AG04450 (cell line): ENCODE measurements at regions not wholly inside any gene's neighbourhood (a gene's known extent, or its start where the extent isn't known, plus 50 kb on each side); places are given as distances from the start of the nearest gene placed in this dataset.
"Not testable (repeated sequence)": the region's sequence is repeated elsewhere in the genome, so short reads cannot be mapped to it uniquely, and the experiment has no call there.

Source experiments
- CTCF ChIA-PET: fragments of 300-600, 350-600 bp; formaldehyde crosslinking; extraction: SDS; loops from one replicate; lab custom pipeline; 2022; ENCODE audit warnings: antibody characterized with exemption, inconsistent platforms; lab: Charles Lee
- POLR2A ChIA-PET: fragments of 350-600 bp; formaldehyde crosslinking; extraction: SDS; loops from one replicate; lab custom pipeline; 2021; ENCODE audit warnings: antibody characterized with exemption, inconsistent platforms; lab: Yijun Ruan, JAX
- DNase-seq: peaks from one replicate; pipeline ENCODE4 v3.0.0-alpha.2; 2011; ENCODE audit warnings: low read depth, low spot score
- H3K27ac ChIP-seq: one replicate; pipeline ENCODE4 v1.5.1; 2012; ENCODE audit warnings: low read depth, low read length, control low read depth
- H3K27me3 ChIP-seq: one replicate; pipeline ENCODE4 v1.6.0; 2012; ENCODE audit warnings: low read length; ENCODE audit not compliant: control insufficient read depth, insufficient read depth
- H3K4me3 ChIP-seq: 2 replicates; pipeline ENCODE4 v1.5.1; 2011; ENCODE audit warnings: mild to moderate bottlenecking, low read depth, low read length, control low read depth
- H3K9me3 ChIP-seq: 2 replicates; pipeline ENCODE4 v1.5.1; 2012; ENCODE audit warnings: low read length; ENCODE audit not compliant: control insufficient read depth, insufficient read depth

DNA sequence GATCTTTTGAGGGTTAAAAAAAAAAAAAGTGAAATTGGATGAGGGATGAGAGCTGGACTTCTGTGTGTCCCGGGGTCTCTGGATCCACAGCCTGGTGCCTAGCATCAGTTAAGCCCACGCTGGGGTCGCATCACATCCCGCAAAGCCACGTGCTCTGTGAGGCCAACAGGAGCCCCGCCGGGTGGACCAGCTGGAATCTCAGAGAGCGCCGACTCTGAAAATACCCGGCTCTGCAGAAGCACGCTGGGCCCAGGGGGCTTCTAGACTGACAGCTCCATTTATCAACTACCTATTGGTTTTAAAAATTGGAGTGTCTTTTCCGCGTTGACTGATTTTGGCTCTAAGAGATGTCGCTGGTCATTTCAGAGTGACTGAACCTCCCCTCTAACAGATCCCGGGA lies 164.1 kb upstream of the PLGLB2 start:
- POLR2A ChIA-PET, CTCF ChIA-PET, H3K4me3 ChIP-seq: not testable (repeated sequence)

DNA sequence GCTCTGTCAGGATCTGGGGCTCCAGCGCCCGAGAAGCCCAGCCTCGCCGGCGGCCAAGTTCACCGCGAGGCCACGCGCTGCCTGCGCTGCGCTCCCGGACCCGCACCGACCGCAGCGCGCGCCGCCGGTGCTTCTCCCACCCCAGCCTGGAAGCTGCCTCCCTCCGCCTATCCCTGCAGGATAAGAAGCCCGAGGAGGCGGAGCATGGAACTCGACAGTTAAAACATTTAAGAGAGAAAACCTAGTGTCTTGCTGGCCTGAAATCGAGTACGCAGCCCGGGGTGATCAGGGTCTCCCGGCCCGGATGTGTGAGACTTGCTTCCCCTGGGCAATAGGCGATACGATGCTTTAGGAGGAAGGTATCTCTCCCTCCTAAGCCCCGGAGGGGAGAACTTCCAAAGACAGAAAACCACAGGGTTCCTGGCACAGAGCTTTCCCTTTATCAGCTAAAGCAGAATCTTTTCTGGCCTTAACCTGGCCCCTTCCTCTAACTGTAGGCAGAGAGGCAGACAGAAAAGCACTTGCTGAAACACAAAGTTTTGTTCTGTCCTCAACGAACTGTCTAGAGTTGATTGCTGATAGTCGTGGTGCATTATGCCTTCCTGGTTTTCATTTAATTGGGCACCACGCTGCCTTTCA lies 163.5 kb upstream of the PLGLB2 start:
- H3K9me3 ChIP-seq, H3K27ac ChIP-seq, DNase-seq, POLR2A ChIA-PET, H3K27me3 ChIP-seq, H3K4me3 ChIP-seq, CTCF ChIA-PET: not testable (repeated sequence)

More for the DNA sequence above, 164.1 kb upstream of the PLGLB2 start:
- not testable (repeated sequence) for H3K9me3 ChIP-seq, DNase-seq, H3K27ac ChIP-seq, H3K27me3 ChIP-seq

DNA sequence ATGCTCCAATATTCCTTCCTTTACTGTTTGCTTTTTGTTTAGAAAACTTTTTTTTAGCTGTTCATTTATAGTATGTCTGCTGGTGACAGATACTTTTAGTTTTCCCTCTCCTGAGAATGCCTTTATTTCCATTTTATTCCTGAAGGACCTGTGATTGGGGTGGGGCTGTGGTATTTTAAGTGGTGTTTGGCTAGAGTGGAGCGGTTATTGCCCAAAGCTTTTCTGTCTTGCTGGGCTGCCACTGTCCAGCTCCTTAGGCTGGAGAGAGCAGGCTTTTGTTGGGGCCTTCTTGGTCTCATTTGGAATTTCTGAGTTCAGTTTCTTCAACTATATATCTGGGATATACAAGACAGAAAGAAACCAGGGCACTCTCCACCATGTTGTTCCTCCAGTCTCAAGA lies 160.0 kb upstream of the PLGLB2 start:
- CTCF ChIA-PET, H3K9me3 ChIP-seq, H3K27me3 ChIP-seq, POLR2A ChIA-PET, H3K4me3 ChIP-seq, H3K27ac ChIP-seq, DNase-seq: not testable (repeated sequence)

DNA sequence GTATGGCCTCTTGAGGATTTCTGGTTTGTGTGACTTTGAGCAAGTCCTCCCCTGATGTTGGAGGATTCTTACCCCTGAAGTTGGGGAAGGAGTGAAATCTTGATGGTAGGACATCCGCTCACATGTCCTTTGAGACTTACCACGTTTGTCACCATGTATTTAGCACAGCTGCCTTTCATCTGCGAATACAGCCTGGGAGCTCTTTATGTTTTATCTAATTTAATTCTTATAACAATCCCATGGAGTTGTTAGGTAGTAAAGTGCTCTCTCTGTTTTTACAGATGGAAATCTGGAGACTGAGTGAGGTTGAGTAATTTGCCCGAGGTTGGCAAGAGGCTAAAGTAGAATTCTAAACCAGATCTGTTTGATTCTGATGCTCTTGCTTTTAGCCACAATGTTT lies 154.9 kb upstream of the PLGLB2 start:
- H3K9me3 ChIP-seq, CTCF ChIA-PET, H3K27ac ChIP-seq, POLR2A ChIA-PET, DNase-seq, H3K4me3 ChIP-seq, H3K27me3 ChIP-seq: not testable (repeated sequence)

DNA sequence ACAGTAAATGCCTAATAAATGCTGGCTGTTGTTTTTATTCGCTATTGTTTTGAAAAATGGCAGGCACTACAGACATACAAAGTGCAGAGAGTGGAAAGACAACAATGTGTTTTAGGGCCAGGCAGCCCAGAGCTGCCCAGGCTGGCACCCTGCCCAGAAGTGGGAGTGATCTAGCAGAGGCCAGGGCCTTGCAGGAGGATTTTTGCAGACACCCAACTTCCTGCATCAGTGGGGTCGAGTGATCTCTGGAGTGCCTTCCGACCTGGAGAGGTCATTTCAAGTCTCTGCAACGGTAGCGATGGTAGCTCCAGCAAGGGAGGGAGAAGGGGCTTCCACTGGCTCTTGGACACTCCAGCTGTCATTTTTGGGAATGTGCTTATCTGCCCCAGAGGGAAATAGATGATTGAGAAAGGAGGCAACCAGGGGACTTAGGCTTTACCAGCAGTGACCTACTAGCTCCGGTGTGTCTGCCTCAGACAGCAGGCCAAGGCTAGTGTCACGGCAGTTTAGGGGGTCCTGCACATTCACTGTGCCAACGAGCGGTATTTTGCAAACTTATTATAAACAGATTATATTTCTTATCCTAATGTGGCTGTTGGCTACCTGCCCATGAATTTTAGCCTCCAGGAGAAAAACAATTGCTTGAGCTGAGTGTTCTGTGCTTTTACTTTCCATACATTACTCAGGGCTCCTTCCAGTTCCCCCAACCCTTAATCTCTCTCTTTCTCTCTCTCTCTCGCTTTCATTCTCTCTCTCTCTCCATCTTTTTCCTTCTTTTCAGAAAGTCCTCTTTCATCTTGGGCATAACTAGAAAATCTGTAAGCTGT lies 153.9 kb upstream of the PLGLB2 start:
- POLR2A ChIA-PET, H3K9me3 ChIP-seq, CTCF ChIA-PET, H3K27ac ChIP-seq, H3K4me3 ChIP-seq, H3K27me3 ChIP-seq: not testable (repeated sequence)
- DNase-seq, result peak; percentile 7

DNA sequence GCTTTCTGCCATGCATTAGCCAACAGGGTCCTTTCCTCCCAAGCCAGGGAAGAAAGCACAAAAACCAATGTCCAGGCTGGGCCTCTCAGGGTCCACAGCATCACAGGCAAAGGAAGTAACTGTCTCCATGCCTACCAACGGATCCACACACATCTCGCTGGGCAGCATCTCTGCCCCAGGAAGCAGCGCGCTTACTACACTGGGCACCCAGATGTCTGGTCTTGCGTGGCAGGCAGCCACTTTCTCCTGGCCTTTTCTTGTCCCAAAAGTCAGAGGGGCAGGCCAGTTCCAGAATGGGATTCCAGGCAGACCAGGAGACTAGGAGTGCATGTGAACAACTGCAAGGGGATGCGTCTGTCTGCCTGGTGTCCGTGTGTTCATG lies 153.3 kb upstream of the PLGLB2 start:
- H3K4me3 ChIP-seq, CTCF ChIA-PET, DNase-seq, H3K9me3 ChIP-seq, H3K27me3 ChIP-seq, POLR2A ChIA-PET: not testable (repeated sequence)
- H3K27ac ChIP-seq, result peak overlapping the region; percentile 21

DNA sequence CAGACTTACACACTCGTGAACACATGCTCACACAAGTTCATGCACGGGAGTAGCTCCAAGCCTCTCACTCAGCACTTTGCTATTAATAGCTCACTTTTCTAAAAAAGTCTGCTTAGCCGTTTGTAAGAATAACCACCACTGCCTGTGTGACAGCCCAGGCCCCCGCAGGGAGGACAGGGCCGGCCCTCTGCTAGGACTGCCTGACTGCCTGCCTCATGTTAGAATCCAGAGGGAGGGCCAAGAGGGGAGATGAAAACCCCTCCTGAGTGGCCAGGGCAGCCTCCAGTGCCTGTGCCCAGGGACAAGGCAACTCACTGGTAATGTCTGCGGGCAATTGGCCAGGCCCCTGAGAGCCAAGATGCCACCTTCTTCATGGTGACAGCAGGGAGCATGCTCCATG lies 152.9 kb upstream of the PLGLB2 start:
- DNase-seq, H3K27ac ChIP-seq, CTCF ChIA-PET, POLR2A ChIA-PET, H3K27me3 ChIP-seq, H3K4me3 ChIP-seq, H3K9me3 ChIP-seq: not testable (repeated sequence)

DNA sequence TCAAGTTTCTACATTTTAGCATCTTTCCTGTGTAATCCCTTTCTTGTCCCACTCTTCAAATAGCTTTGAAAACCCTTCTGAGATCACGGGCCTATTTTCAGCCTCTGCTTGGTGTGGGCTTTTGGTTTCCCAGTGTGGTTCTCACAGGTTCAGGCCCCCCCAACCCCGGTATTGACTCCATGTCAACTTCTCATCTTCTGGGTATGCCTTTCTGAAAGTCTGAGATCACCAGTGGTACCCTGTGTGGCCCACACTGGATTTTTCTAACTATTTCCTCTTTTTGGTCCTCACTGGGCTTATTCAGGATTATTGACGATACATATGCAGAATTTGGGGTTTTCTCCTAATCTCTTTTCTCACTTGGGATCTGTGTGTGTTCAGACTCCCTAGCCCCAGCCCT lies 146.9 kb upstream of the PLGLB2 start:
- CTCF ChIA-PET, H3K4me3 ChIP-seq, H3K9me3 ChIP-seq, H3K27ac ChIP-seq, DNase-seq, POLR2A ChIA-PET, H3K27me3 ChIP-seq: not testable (repeated sequence)

DNA sequence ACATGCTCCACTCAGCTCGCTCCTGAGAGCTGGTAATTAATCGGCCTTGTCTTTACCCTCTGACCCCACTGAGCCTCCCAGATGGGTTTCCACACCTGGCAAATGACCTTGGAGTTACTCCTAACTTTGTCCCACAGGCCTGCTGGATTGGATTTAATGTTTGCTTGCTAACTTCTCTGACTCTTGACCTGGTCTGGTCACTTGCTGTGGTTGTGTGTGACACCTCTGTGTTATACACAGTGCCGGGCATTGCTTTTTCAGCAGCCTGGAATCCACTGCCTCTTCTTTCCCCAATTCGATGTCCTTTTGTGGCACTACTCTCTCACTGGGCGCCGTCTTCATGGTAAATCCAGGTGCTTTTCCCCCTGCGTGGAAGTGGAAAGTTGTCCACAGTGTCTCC lies 145.8 kb upstream of the PLGLB2 start:
- CTCF ChIA-PET, H3K9me3 ChIP-seq, H3K27ac ChIP-seq, H3K4me3 ChIP-seq, H3K27me3 ChIP-seq, POLR2A ChIA-PET, DNase-seq: not testable (repeated sequence)

DNA sequence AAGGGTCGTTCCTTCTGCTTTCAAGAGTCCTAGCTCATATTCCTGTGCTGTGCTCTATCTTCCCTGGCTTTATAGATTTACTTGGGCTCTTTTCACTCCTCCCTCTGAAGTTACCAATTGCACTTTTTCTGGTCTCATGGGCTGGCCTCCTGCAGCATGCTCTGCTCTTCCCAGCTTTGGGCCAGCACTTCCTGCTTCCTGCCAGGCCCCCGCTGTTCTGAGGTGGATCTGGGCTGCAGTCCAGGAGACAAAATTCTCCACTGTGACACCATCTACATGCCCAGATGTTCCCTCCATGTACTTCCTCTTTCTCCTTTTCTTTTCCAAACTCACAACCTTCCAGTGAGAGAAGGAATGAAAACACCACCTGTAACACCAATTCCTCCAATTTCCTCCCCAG lies 145.2 kb upstream of the PLGLB2 start:
- CTCF ChIA-PET, H3K4me3 ChIP-seq, H3K27me3 ChIP-seq, POLR2A ChIA-PET, H3K27ac ChIP-seq, H3K9me3 ChIP-seq, DNase-seq: not testable (repeated sequence)

DNA sequence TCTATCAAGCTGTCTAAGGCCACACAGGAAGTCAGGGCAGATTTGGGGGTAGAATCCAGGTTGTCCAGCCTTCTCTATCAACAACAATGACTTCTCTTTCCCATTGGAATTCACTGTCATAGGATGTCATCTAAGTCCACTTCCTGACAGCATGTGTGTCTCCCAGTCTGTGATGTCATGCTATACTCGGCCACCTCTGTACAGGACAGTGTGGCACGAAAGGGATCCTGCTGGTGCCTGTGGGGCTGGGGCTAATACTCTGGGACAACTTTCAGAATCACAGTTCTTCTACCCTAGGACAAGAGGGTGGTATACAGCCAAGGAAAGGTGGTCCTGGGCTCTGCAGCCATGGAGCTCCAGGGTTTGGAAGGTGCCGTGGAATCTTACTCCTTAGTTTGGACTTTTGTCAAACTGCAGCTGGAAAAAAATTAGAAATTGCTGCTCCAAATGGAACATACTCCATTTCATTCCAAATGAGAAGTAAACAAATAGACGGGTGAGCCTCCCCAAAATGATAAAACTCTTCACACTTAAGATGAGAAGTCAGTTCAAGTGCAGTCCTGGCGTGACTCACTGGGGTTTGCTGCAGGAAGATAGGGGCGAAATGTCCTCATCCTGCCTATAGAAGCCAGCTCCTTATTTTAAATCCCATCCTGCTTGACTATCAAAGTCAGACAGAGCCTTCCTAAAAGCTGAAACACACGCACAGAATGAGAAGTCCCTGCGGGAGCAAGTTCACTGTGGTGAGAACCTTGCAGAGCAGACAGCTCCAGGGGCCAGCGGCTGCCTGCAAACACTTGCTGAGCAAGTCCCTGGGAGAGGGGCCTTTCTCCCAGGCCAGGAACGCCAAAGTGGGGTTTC lies 144.2 kb upstream of the PLGLB2 start:
- H3K4me3 ChIP-seq, POLR2A ChIA-PET, H3K27me3 ChIP-seq, H3K27ac ChIP-seq, H3K9me3 ChIP-seq, CTCF ChIA-PET, DNase-seq: not testable (repeated sequence)
